ENCODE measurements at regions not wholly inside any gene's neighbourhood (a gene's known extent, or its start where the extent isn't known, plus 50 kb on each side); places are given as distances from the start of the nearest gene placed in this dataset.
"Not testable (repeated sequence)": the region's sequence is repeated elsewhere in the genome, so short reads cannot be mapped to it uniquely, and the experiment has no call there.

GRCh38 chr10:6803427-6803783 lies 223.3 kb upstream of the PRKCQ start:
- no peak for TF ChIP-seq CTCF (IDR thresholded peaks at IDR 0.05; ENCODE audit: low read depth, low read length)
- no peak overlapping the region for H3K4me3 ChIP-seq (ENCODE audit: low read depth, low read length)

GRCh38 chr10:6802759-6803426 lies 222.8 kb upstream of the PRKCQ start:
- no peak for TF ChIP-seq CTCF (IDR thresholded peaks at IDR 0.05; ENCODE audit: low read depth, low read length)
- H3K4me3 ChIP-seq (ENCODE audit: low read depth, low read length) = no peak overlapping the region

GRCh38 chr10:6796231-6796630 lies 216.2 kb upstream of the PRKCQ start:
- no peak for TF ChIP-seq CTCF (IDR thresholded peaks at IDR 0.05; ENCODE audit: low read depth, low read length)
- H3K4me3 ChIP-seq (ENCODE audit: low read depth, low read length) = no peak overlapping the region

GRCh38 chr10:6795541-6795940 lies 215.5 kb upstream of the PRKCQ start:
- TF ChIP-seq CTCF (IDR thresholded peaks at IDR 0.05; ENCODE audit: low read depth, low read length) = no peak
- no peak overlapping the region for H3K4me3 ChIP-seq (ENCODE audit: low read depth, low read length)

GRCh38 chr10:6794841-6795240 lies 214.8 kb upstream of the PRKCQ start:
- not testable (repeated sequence) for H3K4me3 ChIP-seq (ENCODE audit: low read depth, low read length)

- H3K4me3 ChIP-seq (ENCODE audit: low read depth, low read length) = no peak overlapping the region
- no peak for TF ChIP-seq CTCF (IDR thresholded peaks at IDR 0.05; ENCODE audit: low read depth, low read length)
Observed at GRCh38 chr10:6794441-6794840, 214.4 kb upstream of the PRKCQ start.

GRCh38 chr10:6788731-6789130 lies 208.7 kb upstream of the PRKCQ start:
- no peak for TF ChIP-seq CTCF (IDR thresholded peaks at IDR 0.05; ENCODE audit: low read depth, low read length)
- H3K4me3 ChIP-seq (ENCODE audit: low read depth, low read length) = no peak overlapping the region

- no peak for TF ChIP-seq CTCF (IDR thresholded peaks at IDR 0.05; ENCODE audit: low read depth, low read length)
- no peak overlapping the region for H3K4me3 ChIP-seq (ENCODE audit: low read depth, low read length)
Observed at GRCh38 chr10:6788231-6788630, 208.2 kb upstream of the PRKCQ start.

Data from WI38 (cell line).